ENCODE measurements at regions not wholly inside any gene's neighbourhood (a gene's known extent, or its start where the extent isn't known, plus 50 kb on each side); places are given as distances from the start of the nearest gene placed in this dataset.
"Not testable (repeated sequence)": the region's sequence is repeated elsewhere in the genome, so short reads cannot be mapped to it uniquely, and the experiment has no call there.

- no peak for DNase-seq
Measured at GRCh38 chr5:159811712-159812111, 104.6 kb upstream of the ADRA1B start.

DNA sequence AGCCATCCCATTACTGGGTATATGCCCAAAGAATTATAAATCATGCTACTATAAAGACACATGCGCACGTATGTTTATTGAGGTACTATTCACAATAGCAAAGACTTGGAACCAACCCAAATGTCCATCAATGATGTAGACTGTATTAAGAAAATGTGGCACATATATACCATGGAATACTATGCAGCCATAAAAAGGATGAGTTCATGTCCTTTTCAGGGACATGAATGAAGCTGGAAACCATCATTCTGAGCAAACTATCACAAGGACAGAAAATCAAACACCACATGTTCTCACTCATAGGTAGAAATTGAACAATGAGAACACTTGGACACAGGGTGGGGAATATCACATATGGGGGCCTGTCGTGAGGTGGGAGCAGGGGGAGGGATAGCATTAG lies 103.5 kb upstream of the ADRA1B start:
- H3K27me3 ChIP-seq; H3K27ac ChIP-seq; H3K9me3 ChIP-seq (replicated peaks in 1 of 3); H3K4me3 ChIP-seq; H3K36me3 ChIP-seq (replicated peaks in 1 of 2); H3K4me1 ChIP-seq (replicated peaks in 1 of 2); DNase-seq; intact Hi-C loops (cut with DNase I): not testable (repeated sequence)
- 79 to 91% (median 90%) methylated on average over 3 of the region's 3 CpGs for WGBS, 4 donors

More at GRCh38 chr5:159811712-159812111, 104.6 kb upstream of the ADRA1B start:
- 56 to 70% (median 67%) methylated on average over 2 of the region's 2 CpGs for WGBS, 4 donors
- intact Hi-C loops (cut with DNase I) = no loop called here
- Histone ChIP-seq H3K4me1 (replicated peaks in 1 of 2) (no peaks in the 10 kb centered on the region), H3K4me3 (no peak overlapping the region), H3K27ac (no peak overlapping the region), H3K9me3 (replicated peaks in 1 of 3) (no peaks in the 10 kb centered on the region), H3K36me3 (replicated peaks in 1 of 2) (no peaks in the 10 kb centered on the region), H3K27me3 (no peaks in the 10 kb centered on the region)
- TF ChIP-seq POLR2A (IDR thresholded peaks at IDR 0.05) = no peak
- TF ChIP-seq, protein P1, sequence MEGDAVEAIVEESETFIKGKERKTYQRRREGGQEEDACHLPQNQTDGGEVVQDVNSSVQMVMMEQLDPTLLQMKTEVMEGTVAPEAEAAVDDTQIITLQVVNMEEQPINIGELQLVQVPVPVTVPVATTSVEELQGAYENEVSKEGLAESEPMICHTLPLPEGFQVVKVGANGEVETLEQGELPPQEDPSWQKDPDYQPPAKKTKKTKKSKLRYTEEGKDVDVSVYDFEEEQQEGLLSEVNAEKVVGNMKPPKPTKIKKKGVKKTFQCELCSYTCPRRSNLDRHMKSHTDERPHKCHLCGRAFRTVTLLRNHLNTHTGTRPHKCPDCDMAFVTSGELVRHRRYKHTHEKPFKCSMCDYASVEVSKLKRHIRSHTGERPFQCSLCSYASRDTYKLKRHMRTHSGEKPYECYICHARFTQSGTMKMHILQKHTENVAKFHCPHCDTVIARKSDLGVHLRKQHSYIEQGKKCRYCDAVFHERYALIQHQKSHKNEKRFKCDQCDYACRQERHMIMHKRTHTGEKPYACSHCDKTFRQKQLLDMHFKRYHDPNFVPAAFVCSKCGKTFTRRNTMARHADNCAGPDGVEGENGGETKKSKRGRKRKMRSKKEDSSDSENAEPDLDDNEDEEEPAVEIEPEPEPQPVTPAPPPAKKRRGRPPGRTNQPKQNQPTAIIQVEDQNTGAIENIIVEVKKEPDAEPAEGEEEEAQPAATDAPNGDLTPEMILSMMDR (IDR thresholded peaks at IDR 0.05) = no peak

DNA sequence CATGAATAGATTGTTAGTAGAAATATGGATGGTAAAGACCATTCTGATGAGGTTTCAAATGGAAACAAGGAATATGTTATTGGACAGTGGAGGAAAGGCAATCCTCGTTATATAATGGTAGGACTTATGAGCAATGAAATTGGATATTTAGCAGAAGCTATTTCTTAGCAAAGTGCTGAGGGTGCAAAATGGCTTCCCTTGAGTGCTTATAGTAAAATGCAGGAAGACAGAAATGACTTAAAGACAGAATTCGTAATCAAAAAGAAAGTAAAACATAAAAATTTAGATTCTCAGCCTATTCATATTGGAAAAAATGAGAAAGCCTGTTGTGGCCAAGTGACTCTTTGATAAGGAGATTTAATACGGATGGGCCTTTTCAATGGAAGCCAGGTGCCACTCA lies 102.1 kb upstream of the ADRA1B start:
- no peaks in the 10 kb centered on the region for H3K36me3 ChIP-seq (replicated peaks in 1 of 2)
- 69 to 75% (median 72%) methylated on average over 3 of the region's 3 CpGs for WGBS, 4 donors
- no peaks in the 10 kb centered on the region for H3K27me3 ChIP-seq
- H3K27ac ChIP-seq = no peak overlapping the region
- no peak for TF ChIP-seq POLR2A (IDR thresholded peaks at IDR 0.05)
- TF ChIP-seq, protein P1 (IDR thresholded peaks at IDR 0.05) = no peak
- H3K4me1 ChIP-seq (replicated peaks in 1 of 2) = no peaks in the 10 kb centered on the region
- no peak for DNase-seq
- no peaks in the 10 kb centered on the region for H3K9me3 ChIP-seq (replicated peaks in 1 of 3)
- intact Hi-C loops (cut with DNase I) = no loop called here
- no peak overlapping the region for H3K4me3 ChIP-seq

DNA sequence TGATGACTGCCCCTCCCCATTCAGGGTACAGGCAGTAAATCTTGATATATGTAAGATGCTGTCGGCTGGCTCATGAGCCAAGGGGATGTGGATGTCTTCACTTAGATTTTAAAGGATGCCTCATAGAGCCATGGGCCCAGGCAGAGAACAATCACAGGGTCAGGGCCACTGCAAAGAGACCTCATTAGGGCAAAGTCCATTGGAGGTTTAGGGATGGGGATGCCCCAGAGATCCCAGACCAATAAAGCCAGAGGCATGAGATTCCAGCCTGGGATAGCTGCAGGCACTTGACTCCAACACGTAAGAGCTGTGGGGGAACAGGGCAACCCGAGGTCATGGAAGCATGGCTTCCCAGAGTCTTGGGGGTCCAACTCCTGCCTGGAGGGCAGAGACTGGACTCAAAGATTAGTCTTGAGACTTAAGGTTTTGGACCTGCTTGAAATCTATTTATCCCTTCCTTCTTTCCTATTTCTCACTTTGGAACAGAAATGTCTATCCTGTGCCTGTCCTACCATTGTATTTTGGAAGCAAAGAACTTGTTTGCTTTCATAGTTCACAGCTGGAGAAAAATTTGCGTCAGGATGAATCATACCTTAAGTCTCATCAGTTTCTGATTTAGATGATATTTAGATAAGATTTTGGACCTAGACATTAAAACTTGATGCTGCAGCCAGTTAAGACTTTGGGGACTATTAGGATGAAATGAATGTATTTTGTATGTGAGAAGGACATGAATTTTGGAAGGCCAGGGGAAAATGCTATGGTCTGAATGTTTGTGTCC lies 101.3 kb upstream of the ADRA1B start:
- TF ChIP-seq, protein P1 (IDR thresholded peaks at IDR 0.05) = no peak
- TF ChIP-seq POLR2A (IDR thresholded peaks at IDR 0.05) = no peak
- WGBS, 4 donors = 68 to 81% (median 71%) methylated on average over 4 of the region's 4 CpGs
- Histone ChIP-seq H3K9me3 (replicated peaks in 1 of 3) (no peaks in the 10 kb centered on the region), H3K36me3 (replicated peaks in 1 of 2) (no peaks in the 10 kb centered on the region), H3K27me3 (no peaks in the 10 kb centered on the region), H3K27ac (no peak overlapping the region), H3K4me3 (no peak overlapping the region), H3K4me1 (replicated peaks in 1 of 2) (no peaks in the 10 kb centered on the region)
- intact Hi-C loops (cut with DNase I) = no loop called here
- DNase-seq = no peak
